Right lobe of liver (tissue), 6 donors: ENCODE measurements at regions not wholly inside any gene's neighbourhood (a gene's known extent, or its start where the extent isn't known, plus 50 kb on each side); places are given as distances from the start of the nearest gene placed in this dataset.

Experiments
- ATAC-seq, 4 donors: fragments of 200-7000 bp; cut with Tn5 transposase; one replicate each; pipeline ENCODE4 v1.9.1; 2020; ENCODE audit warnings: mild to moderate bottlenecking in 4 of 4, moderate library complexity in 4 of 4
- DNase-seq, 3 donors: peaks; one replicate each; pipeline ENCODE4 v3.0.0-alpha.2; 2020
- H3K27ac ChIP-seq, 3 donors: fragments of 200-600 bp; one replicate each; pipeline ENCODE4 v1.8.0; 2022
- H3K27me3 ChIP-seq, 2 donors: fragments of 200-600 bp; one replicate each; pipeline ENCODE4 v1.8.0; 2022
- H3K36me3 ChIP-seq, 4 donors: fragments of 200-600 bp; sonication (generic) in 1 of 4; one replicate each; pipeline versions ENCODE4 v1.5.1 to v1.8.0; 2017 to 2022; ENCODE audit warnings: control low read depth in 1 of 4
- H3K4me1 ChIP-seq, 4 donors: fragments of 200-600 bp; sonication (generic) in 1 of 4; one replicate each; pipeline versions ENCODE4 v1.5.1 to v1.8.0; 2017 to 2022; ENCODE audit warnings: control low read depth in 1 of 4
- H3K4me3 ChIP-seq, 3 donors: fragments of 200-600 bp; one replicate each; pipeline ENCODE4 v1.8.0; 2022
- H3K9me3 ChIP-seq, 4 donors: fragments of 200-600 bp; sonication (generic) in 1 of 4; one replicate each; pipeline versions ENCODE4 v1.5.1 to v1.8.0; 2017 to 2022; ENCODE audit warnings: control low read depth in 1 of 4
- CTCF ChIP-seq, 4 donors: fragments of 200-600 bp in 3 of 4; fragments of 450-650 bp in 1 of 4; IDR thresholded peaks; one replicate each; pipeline versions ENCODE4 v1.5.1 to v1.8.0; 2016 to 2022; ENCODE audit warnings: antibody characterized with exemption in 4 of 4, mild to moderate bottlenecking in 2 of 4
- POLR2A ChIP-seq: fragments of 450-650 bp; IDR thresholded peaks from one replicate; pipeline ENCODE4 v1.6.1; 2017; ENCODE audit warnings: antibody characterized with exemption, mild to moderate bottlenecking
- WGBS: methylation state at CpG from one replicate; pipeline ENCODE4 v1.1.6; 2018; ENCODE audit warnings: low coverage, low lambda C conversion rate; ENCODE audit not compliant: insufficient coverage; ENCODE audit errors: missing lambda C conversion rate; 5-methylcytosine and 5-hydroxymethylcytosine counted together
- intact Hi-C, 2 donors: fragments of 100-400 bp; cut with DNase I; formaldehyde crosslinking; loops; one replicate each; pipeline versions ENCODE4 v1.11.2 to v1.14.1; 2022
- donor health status: DM: no; HTN: yes; CAD: no.
- donor health status: DM: no; HTN: no; CAD: no.
- donor health status: DM: no; HTN: no; CAD: no.
- donor health status: DM: no; HTN: yes; CAD: no.
- donor health status: DM: no; HTN: yes; CAD: no.

DNA sequence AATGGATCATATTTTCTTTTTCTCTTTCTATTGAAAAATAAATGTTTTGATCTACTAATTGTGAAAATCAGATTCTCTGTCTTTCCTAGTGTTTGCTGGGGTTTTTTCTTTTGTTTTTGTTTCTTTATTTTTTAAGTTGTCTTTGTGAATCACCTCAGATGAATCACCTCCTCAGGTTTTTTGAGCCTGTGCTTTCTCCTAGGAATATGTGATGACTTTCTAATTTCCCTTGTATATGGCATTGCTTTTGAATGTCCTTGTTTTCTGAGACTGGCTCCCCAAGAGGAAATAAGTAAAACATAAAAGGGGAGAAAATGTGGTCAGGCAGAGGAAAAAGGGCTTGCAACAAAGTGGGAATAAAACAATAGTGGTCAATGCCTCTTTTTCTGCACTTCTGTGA lies 750.0 kb downstream of the ZPLD1 start:
- intact Hi-C loops: no loop called here
- TF ChIP-seq POLR2A: no peak
- no peak for TF ChIP-seq CTCF (IDR thresholded peaks at IDR 0.05)
- no peaks in the 10 kb centered on the region for H3K36me3 ChIP-seq
- no peaks in the 10 kb centered on the region for H3K27me3 ChIP-seq
- ATAC-seq: no peak
- no peak overlapping the region for H3K4me3 ChIP-seq
- H3K9me3 ChIP-seq: no peaks in the 10 kb centered on the region
- no peak for DNase-seq
- no peaks in the 10 kb centered on the region for H3K4me1 ChIP-seq
- H3K27ac ChIP-seq: no peak overlapping the region

GRCh38 chr3:103189941-103190340 lies 755.1 kb downstream of the ZPLD1 start:
- DNase-seq (no peak), ATAC-seq (no peak)
- H3K4me1 ChIP-seq: no peaks in the 10 kb centered on the region
- H3K36me3 ChIP-seq: no peaks in the 10 kb centered on the region
- TF ChIP-seq POLR2A (no peak), CTCF (IDR thresholded peaks at IDR 0.05) (no peak)
- no peak overlapping the region for H3K4me3 ChIP-seq
- no peak overlapping the region for H3K27ac ChIP-seq
- intact Hi-C loops: no loop called here
- H3K9me3 ChIP-seq: no peaks in the 10 kb centered on the region
- no peaks in the 10 kb centered on the region for H3K27me3 ChIP-seq

DNA sequence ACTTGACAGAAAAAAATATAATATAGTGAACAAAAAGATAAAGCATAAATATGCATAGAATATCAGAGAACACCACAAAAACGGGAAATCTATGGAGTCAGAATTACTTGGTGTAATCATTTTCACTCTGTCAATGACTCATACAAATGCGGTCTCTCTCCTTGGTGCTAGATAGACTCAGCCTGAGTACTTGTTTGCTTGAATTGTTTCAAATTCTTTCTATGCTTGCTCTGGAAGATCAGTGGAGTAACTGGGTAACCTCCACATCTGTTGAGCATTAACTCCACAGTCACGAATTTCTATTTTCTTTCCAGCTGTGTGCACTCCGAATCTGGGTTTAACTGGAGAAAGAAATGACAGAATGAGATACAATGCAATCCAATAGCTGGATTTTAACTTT lies 760.4 kb downstream of the ZPLD1 start:
- no peaks in the 10 kb centered on the region for H3K4me1 ChIP-seq
- H3K36me3 ChIP-seq: no peaks in the 10 kb centered on the region
- no peak overlapping the region for H3K4me3 ChIP-seq
- no peaks in the 10 kb centered on the region for H3K9me3 ChIP-seq
- 60% methylated on average over 4 of the region's 4 CpGs for WGBS
- ATAC-seq (no peak), DNase-seq (no peak)
- H3K27me3 ChIP-seq: no peaks in the 10 kb centered on the region
- H3K27ac ChIP-seq: no peak overlapping the region
- TF ChIP-seq POLR2A: no peak
- no peak for TF ChIP-seq CTCF (IDR thresholded peaks at IDR 0.05)
- intact Hi-C loops: no loop called here

DNA sequence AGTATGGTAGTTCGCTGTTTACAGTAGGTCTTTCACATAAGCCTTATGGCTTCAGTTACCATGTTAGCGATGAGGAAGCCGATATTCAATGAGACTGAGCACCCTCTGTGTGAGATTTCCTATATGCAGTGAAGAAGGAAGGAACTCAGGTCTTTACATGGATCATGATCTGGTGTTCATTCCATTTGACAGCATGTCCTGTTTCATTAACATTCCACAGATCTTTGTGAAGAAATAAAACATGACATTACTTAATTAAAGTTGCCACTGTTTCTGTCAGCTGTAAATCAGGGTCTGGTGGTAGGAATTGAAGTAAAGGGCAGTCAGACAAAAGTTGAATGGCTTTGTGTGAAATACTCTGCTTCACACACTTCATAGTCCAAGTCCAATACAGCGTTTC lies 768.6 kb downstream of the ZPLD1 start:
- intact Hi-C loops: no loop called here
- WGBS: 73% methylated on average over 4 of the region's 4 CpGs
- H3K27me3 ChIP-seq: no peaks in the 10 kb centered on the region

More for the DNA sequence above, 768.6 kb downstream of the ZPLD1 start:
- no peak for TF ChIP-seq CTCF (IDR thresholded peaks at IDR 0.05)
- TF ChIP-seq POLR2A: no peak
- DNase-seq (no peak), ATAC-seq (no peak)
- H3K27ac ChIP-seq: no peak overlapping the region
- no peaks in the 10 kb centered on the region for H3K4me1 ChIP-seq
- no peaks in the 10 kb centered on the region for H3K9me3 ChIP-seq
- no peaks in the 10 kb centered on the region for H3K36me3 ChIP-seq
- H3K4me3 ChIP-seq: no peak overlapping the region
